Neural crest cell (in vitro differentiated cells): ENCODE measurements at regions not wholly inside any gene's neighbourhood (a gene's known extent, or its start where the extent isn't known, plus 50 kb on each side); places are given as distances from the start of the nearest gene placed in this dataset.
"Not testable (repeated sequence)": the region's sequence is repeated elsewhere in the genome, so short reads cannot be mapped to it uniquely, and the experiment has no call there.

Experiments
- DNase-seq: peaks from one replicate; pipeline ENCODE4 v3.0.0; 2021; ENCODE audit warnings: low read depth, mixed read lengths, low spot score
- H3K27ac Mint-ChIP-seq: one replicate; pipeline ENCODE4 v1.8.0; 2021; ENCODE audit warnings: mild to moderate bottlenecking, mixed read lengths; ENCODE audit not compliant: unreplicated experiment
- H3K27me3 Mint-ChIP-seq: 2 replicates; pipeline ENCODE4 v1.8.0; 2021; ENCODE audit warnings: low read depth, mild to moderate bottlenecking, mixed read lengths
- H3K36me3 Mint-ChIP-seq: 2 replicates; pipeline ENCODE4 v1.8.0; 2021; ENCODE audit warnings: low read depth, mild to moderate bottlenecking, mixed read lengths
- H3K4me1 Mint-ChIP-seq: 2 replicates; pipeline ENCODE4 v1.8.0; 2021; ENCODE audit warnings: mixed read lengths
- H3K4me3 Mint-ChIP-seq: one replicate; pipeline ENCODE4 v1.8.0; 2021; ENCODE audit warnings: mild to moderate bottlenecking, mixed read lengths
- H3K9me3 Mint-ChIP-seq: 2 replicates; pipeline ENCODE4 v1.8.0; 2021; ENCODE audit warnings: mixed read lengths
- CTCF ChIP-seq: fragments of 200-600 bp; sonication (generic); conservative IDR thresholded peaks from 2 replicates; pipeline ENCODE4 v1.5.0; 2021; ENCODE audit warnings: antibody characterized with exemption, mild to moderate bottlenecking

GRCh38 chr2:128603411-128603924 is 284.8 kb upstream of the HS6ST1 start:
- Mint-ChIP-seq H3K4me3 (no peak overlapping the region), H3K27ac (no peak overlapping the region), H3K36me3 (no peaks in the 10 kb centered on the region), H3K9me3 (no peaks in the 10 kb centered on the region), H3K27me3 (no peaks in the 10 kb centered on the region), H3K4me1 (peaks cover 9% of the 10 kb centered on the region)
- TF ChIP-seq CTCF, result no peak
- no peak for DNase-seq

DNA sequence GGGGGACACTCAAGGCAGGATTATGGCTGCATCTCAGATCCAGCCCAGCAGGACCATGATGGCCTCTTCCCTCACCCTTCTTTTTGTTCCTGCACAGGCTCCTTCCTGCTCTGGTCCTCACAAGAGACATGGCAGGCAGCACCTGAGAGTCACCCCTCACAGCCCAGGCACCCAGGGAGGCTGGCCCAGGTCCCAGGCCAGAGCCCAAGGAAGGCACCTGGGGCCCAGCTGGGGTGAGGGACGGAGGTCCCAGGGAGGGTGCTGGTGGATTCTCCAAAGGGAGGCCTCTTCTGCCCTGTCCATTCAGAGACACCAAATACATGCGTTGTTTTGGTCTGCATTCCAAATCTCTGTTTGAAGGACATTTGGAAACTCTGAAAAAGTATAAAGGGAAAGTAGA is 285.4 kb upstream of the HS6ST1 start:
- no peak for DNase-seq
- H3K36me3 Mint-ChIP-seq, result no peaks in the 10 kb centered on the region
- H3K4me3 Mint-ChIP-seq, result no peak overlapping the region
- no peak for TF ChIP-seq CTCF
- no peaks in the 10 kb centered on the region for H3K9me3 Mint-ChIP-seq
- no peak overlapping the region for H3K27ac Mint-ChIP-seq
- no peaks in the 10 kb centered on the region for H3K27me3 Mint-ChIP-seq
- peaks cover 9% of the 10 kb centered on the region for H3K4me1 Mint-ChIP-seq

GRCh38 chr2:128604581-128604980 is 285.9 kb upstream of the HS6ST1 start:
- not testable (repeated sequence) for H3K4me3 Mint-ChIP-seq, H3K9me3 Mint-ChIP-seq, H3K4me1 Mint-ChIP-seq, H3K36me3 Mint-ChIP-seq, H3K27me3 Mint-ChIP-seq, H3K27ac Mint-ChIP-seq, DNase-seq

DNA sequence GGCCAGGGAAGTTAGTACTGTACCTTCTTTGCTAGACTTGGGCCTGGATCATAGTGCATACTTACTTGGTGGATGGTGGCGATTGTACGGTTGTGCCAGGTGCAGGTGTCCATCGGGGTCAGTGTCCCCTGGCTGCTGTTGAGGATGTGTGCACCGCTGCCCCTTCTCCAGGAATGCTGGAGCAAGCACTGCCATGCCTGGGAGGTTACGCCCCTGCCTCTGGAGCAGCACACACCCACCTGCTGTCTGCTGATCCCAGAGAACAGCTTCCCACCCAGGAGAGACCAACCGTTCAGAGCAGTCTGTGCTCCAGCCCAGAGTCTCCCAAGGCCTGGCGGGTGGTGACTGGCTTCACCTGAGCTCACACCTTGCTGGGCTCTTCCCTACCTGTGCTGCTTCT is 286.8 kb upstream of the HS6ST1 start:
- Mint-ChIP-seq H3K9me3 (no peaks in the 10 kb centered on the region), H3K27ac (no peak overlapping the region), H3K27me3 (no peaks in the 10 kb centered on the region), H3K4me1 (peaks cover 4% of the 10 kb centered on the region), H3K36me3 (no peaks in the 10 kb centered on the region), H3K4me3 (no peak overlapping the region)
- no peak for DNase-seq
- no peak for TF ChIP-seq CTCF

- Mint-ChIP-seq H3K36me3 (no peaks in the 10 kb centered on the region), H3K27ac (no peak overlapping the region), H3K9me3 (no peaks in the 10 kb centered on the region), H3K27me3 (no peaks in the 10 kb centered on the region), H3K4me3 (no peak overlapping the region), H3K4me1 (no peaks in the 10 kb centered on the region)
- no peak for DNase-seq
- no peak for TF ChIP-seq CTCF
Measured at GRCh38 chr2:128605931-128606330, 287.3 kb upstream of the HS6ST1 start.

GRCh38 chr2:128606837-128607236 is 288.2 kb upstream of the HS6ST1 start:
- peaks cover under 1% of the 10 kb centered on the region for H3K4me1 Mint-ChIP-seq
- no peaks in the 10 kb centered on the region for H3K36me3 Mint-ChIP-seq
- H3K27ac Mint-ChIP-seq, result no peak overlapping the region
- H3K4me3 Mint-ChIP-seq, result no peak overlapping the region
- H3K9me3 Mint-ChIP-seq, result no peaks in the 10 kb centered on the region
- no peaks in the 10 kb centered on the region for H3K27me3 Mint-ChIP-seq
- TF ChIP-seq CTCF, result no peak
- DNase-seq, result no peak
